ENCODE measurements at regions not wholly inside any gene's neighbourhood (a gene's known extent, or its start where the extent isn't known, plus 50 kb on each side); places are given as distances from the start of the nearest gene placed in this dataset.

DNA sequence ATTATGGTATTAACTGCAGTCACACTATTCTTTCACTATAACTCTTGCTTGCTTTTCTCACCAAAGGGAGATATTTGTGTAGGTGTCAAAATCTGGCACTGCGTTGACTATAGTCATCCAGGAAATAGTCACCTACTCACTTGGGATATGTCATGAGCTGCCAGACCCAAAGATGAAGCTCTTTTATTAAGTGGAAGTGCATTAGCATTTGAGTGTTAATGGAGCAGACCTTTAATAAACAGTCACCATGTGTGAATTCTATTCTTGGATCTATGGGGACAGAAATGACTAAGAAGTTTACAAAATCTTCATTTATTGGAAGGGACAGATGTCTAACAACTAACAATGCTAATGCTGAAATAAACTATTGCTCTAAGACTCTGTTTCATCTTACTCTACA is 130.1 kb upstream of the NEDD9 start (continued):
- TF ChIP-seq, protein P1, sequence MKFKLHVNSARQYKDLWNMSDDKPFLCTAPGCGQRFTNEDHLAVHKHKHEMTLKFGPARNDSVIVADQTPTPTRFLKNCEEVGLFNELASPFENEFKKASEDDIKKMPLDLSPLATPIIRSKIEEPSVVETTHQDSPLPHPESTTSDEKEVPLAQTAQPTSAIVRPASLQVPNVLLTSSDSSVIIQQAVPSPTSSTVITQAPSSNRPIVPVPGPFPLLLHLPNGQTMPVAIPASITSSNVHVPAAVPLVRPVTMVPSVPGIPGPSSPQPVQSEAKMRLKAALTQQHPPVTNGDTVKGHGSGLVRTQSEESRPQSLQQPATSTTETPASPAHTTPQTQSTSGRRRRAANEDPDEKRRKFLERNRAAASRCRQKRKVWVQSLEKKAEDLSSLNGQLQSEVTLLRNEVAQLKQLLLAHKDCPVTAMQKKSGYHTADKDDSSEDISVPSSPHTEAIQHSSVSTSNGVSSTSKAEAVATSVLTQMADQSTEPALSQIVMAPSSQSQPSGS (IDR thresholded peaks at IDR 0.05; ENCODE audit: low read length), result 0 out of 2 replicates have a peak, but pooled peaks have one; percentile 39
- TF ChIP-seq POLR2A (IDR thresholded peaks at IDR 0.05; ENCODE audit: low read depth, low read length) (no peak), GATAD2B (conservative IDR thresholded peaks at IDR 0.05; ENCODE audit: low read depth) (no peak)

DNA sequence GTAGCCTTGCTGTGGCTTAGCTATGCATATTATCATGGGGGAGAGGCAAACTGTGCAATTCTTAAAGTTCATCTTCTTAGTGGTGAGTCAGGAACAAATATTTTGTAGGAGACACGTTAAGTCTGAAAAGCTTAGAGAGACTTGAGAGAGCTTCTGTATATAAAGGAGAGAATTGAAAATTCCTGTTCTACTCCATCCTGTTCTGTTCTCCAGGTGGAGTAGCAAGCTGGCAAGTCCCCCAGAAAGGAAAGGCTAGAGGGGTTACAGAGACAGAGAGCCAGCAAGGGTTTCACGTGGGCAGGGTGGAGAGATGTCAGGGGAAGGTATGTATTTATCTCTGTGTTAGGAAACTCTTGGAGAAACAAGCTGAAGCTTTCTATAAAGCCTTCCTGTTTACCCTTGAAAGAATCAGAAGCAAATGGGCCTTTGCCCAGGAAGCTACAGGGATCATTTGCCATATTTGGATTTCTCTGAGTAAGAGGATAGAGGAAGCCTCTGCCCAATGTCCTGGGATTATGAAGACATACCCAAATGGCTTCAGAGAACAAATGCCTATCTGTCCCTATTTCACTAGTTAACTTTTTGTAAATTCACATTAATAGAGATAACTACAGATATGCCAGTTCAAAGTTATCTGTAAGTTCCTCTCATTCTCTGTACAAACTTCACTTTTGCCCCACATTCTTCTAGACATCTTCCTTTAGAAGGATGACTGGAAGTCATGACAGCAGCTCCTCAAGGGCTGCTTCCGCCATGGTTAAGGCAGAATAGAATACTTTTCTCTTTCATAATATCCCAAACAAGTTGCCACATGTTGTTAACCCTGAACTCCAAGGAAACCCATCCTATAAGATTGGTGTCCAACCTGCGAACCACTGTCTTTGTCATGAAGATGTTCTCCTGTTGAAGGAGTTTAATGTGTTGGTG is 126.7 kb upstream of the NEDD9 start:
- ChIA-PET POLR2A (interaction anchor here (0.7 to 1.4 kb wide), 3 partner anchors 12 to 127 kb away, joined by 3 to 4 read pairs (median 3); partner anchors contain the start of gene NEDD9), RAD21 (ENCODE audit: unreplicated experiment) (interaction anchor here (1.3 to 10.7 kb wide), 2 partner anchors 23 to 124 kb away, joined by 3 to 221 read pairs; no protein-coding TSS in a partner anchor), CTCF (interaction anchor here (0.7 to 2.2 kb wide), 6 partner anchors 8 to 137 kb away, joined by 3 to 9 read pairs (median 4); no protein-coding TSS in a partner anchor), SMC1A (ENCODE audit: uncharacterized antibody, unreplicated experiment) (interaction anchor here (0.8 to 11.6 kb wide), 8 partner anchors 9 to 81 kb away, joined by 3 to 275 read pairs (median 4); no protein-coding TSS in a partner anchor)
- Histone ChIP-seq H2AFZ (ENCODE audit: control insufficient read depth, low read depth, low read length) (no peak overlapping the region), H3K27me3 (replicated peaks in 1 of 2; ENCODE audit: control insufficient read depth in 2 of 2, insufficient read depth in 2 of 2, low read length in 1 of 2) (no peaks in the 10 kb centered on the region), H4K20me1 (ENCODE audit: control insufficient read depth, insufficient read depth) (no peaks in the 10 kb centered on the region), H3K9me3 (replicated peaks; ENCODE audit: control insufficient read depth, insufficient read depth, low read length) (peaks cover 6% of the 10 kb centered on the region), H3K4me3 (no peak overlapping the region), H3K9ac (ENCODE audit: control insufficient read depth, insufficient read depth, low read length) (no peak overlapping the region), H3K4me1 (ENCODE audit: control insufficient read depth, insufficient read depth, low read length) (peaks cover 24% of the 10 kb centered on the region), H3K27ac (ENCODE audit: control insufficient read depth, insufficient read depth) (no peak overlapping the region), H3K79me2 (ENCODE audit: control insufficient read depth, insufficient read depth, low read length) (peaks cover 32% of the 10 kb centered on the region), H3K4me2 (ENCODE audit: control insufficient read depth, insufficient read depth) (no peak overlapping the region), H3K36me3 (ENCODE audit: control insufficient read depth in 2 of 2, insufficient read depth in 2 of 2, low read length in 1 of 2) (peaks cover 2 to 23% of the 10 kb centered on the region in 2 experiments)
- WGBS (ENCODE audit: insufficient coverage, insufficient replicate concordance, low lambda C conversion rate, missing lambda C conversion rate), result 96% methylated on average over 4 of the region's 4 CpGs
- DNase-seq (ENCODE audit: low read depth, low spot score) (no peak), FAIRE-seq (no peak), ATAC-seq (no peak)
- no TSS peak for BruUV-seq (replicated peaks)
- in situ Hi-C loops (cut with MboI), result no loop called here
- intact Hi-C loops (cut with micrococcal nuclease; ENCODE audit: unreplicated experiment), result no loop called here
- TF ChIP-seq, protein P2, sequence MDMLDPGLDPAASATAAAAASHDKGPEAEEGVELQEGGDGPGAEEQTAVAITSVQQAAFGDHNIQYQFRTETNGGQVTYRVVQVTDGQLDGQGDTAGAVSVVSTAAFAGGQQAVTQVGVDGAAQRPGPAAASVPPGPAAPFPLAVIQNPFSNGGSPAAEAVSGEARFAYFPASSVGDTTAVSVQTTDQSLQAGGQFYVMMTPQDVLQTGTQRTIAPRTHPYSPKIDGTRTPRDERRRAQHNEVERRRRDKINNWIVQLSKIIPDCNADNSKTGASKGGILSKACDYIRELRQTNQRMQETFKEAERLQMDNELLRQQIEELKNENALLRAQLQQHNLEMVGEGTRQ (IDR thresholded peaks at IDR 0.05; ENCODE audit: borderline replicate concordance, low read depth, low read length), result no peak
- TF ChIP-seq SREBF2 (IDR thresholded peaks at IDR 0.05; ENCODE audit: low read length) (no peak), SPI1 (IDR thresholded peaks at IDR 0.05; ENCODE audit: borderline replicate concordance, insufficient read depth, low read depth, low read length) (no peak)
- TF ChIP-seq, protein P3, sequence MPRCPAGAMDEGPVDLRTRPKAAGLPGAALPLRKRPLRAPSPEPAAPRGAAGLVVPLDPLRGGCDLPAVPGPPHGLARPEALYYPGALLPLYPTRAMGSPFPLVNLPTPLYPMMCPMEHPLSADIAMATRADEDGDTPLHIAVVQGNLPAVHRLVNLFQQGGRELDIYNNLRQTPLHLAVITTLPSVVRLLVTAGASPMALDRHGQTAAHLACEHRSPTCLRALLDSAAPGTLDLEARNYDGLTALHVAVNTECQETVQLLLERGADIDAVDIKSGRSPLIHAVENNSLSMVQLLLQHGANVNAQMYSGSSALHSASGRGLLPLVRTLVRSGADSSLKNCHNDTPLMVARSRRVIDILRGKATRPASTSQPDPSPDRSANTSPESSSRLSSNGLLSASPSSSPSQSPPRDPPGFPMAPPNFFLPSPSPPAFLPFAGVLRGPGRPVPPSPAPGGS (IDR thresholded peaks at IDR 0.05; ENCODE audit: borderline replicate concordance, insufficient read depth, low read depth, low read length, poor library complexity, severe bottlenecking), result no peak
- TF ChIP-seq, protein P4, sequence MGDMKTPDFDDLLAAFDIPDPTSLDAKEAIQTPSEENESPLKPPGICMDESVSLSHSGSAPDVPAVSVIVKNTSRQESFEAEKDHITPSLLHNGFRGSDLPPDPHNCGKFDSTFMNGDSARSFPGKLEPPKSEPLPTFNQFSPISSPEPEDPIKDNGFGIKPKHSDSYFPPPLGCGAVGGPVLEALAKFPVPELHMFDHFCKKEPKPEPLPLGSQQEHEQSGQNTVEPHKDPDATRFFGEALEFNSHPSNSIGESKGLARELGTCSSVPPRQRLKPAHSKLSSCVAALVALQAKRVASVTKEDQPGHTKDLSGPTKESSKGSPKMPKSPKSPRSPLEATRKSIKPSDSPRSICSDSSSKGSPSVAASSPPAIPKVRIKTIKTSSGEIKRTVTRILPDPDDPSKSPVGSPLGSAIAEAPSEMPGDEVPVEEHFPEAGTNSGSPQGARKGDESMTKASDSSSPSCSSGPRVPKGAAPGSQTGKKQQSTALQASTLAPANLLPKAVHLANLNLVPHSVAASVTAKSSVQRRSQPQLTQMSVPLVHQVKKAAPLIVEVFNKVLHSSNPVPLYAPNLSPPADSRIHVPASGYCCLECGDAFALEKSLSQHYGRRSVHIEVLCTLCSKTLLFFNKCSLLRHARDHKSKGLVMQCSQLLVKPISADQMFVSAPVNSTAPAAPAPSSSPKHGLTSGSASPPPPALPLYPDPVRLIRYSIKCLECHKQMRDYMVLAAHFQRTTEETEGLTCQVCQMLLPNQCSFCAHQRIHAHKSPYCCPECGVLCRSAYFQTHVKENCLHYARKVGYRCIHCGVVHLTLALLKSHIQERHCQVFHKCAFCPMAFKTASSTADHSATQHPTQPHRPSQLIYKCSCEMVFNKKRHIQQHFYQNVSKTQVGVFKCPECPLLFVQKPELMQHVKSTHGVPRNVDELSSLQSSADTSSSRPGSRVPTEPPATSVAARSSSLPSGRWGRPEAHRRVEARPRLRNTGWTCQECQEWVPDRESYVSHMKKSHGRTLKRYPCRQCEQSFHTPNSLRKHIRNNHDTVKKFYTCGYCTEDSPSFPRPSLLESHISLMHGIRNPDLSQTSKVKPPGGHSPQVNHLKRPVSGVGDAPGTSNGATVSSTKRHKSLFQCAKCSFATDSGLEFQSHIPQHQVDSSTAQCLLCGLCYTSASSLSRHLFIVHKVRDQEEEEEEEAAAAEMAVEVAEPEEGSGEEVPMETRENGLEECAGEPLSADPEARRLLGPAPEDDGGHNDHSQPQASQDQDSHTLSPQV (IDR thresholded peaks at IDR 0.05), result no peak

Measured in GM12878 (cell line).